HG02870 (cell line): ENCODE measurements at regions not wholly inside any gene's neighbourhood (a gene's known extent, or its start where the extent isn't known, plus 50 kb on each side); places are given as distances from the start of the nearest gene placed in this dataset.

Experiments
- ATAC-seq: cut with Tn5 transposase; IDR thresholded peaks from one replicate; pipeline ENCODE4 v1.9.1; 2021; ENCODE audit warnings: mild to moderate bottlenecking, moderate library complexity; ENCODE audit not compliant: unreplicated experiment

GRCh38 chr5:133669472-133669871 is 57.1 kb upstream of the FSTL4 start:
- no peak for ATAC-seq

GRCh38 chr5:133668458-133668857 is 56.1 kb upstream of the FSTL4 start:
- no peak for ATAC-seq

GRCh38 chr5:133667217-133667616 is 54.9 kb upstream of the FSTL4 start:
- ATAC-seq = no peak

- no peak for ATAC-seq
These were observed 53.2 kb upstream of the FSTL4 start for GRCh38 chr5:133665571-133665970.

- ATAC-seq = no peak
These were observed 52.1 kb upstream of the FSTL4 start for GRCh38 chr5:133664422-133664821.

- ATAC-seq = no peak
These were observed 51.2 kb upstream of the FSTL4 start for GRCh38 chr5:133663397-133664054.

- no peak for ATAC-seq
These were observed 50.2 kb upstream of the FSTL4 start for GRCh38 chr5:133662578-133662977.
